H1 (cell line): ENCODE measurements at regions not wholly inside any gene's neighbourhood (a gene's known extent, or its start where the extent isn't known, plus 50 kb on each side); places are given as distances from the start of the nearest gene placed in this dataset.

Experiments
- CTCF ChIA-PET: fragments of 300-600 bp; sonication (Branson Sonifier 250); formaldehyde crosslinking; loops from one replicate; lab custom pipeline; 2021; ENCODE audit not compliant: partially characterized antibody; lab: Charles Lee
- POLR2A ChIA-PET: fragments of 300-600 bp; sonication (Branson Sonifier 250); formaldehyde crosslinking; loops from one replicate; lab custom pipeline; 2021; ENCODE audit warnings: inconsistent platforms; ENCODE audit not compliant: partially characterized antibody; lab: Charles Lee
- DNase-seq, 2 experiments: peaks; one replicate each; pipeline versions ENCODE4 v3.0.0 to v3.0.0-alpha.2; 2010 to 2022; ENCODE audit warnings: low spot score in 2 of 2, low read depth in 1 of 2, mixed read lengths in 1 of 2
- FAIRE-seq: peaks from 2 replicates; lab custom pipeline; 2011; peaks lifted over from hg19 to GRCh38; lab: Jason Lieb, UNC
- H2AFZ ChIP-seq: 2 replicates; pipeline ENCODE4 v1.8.1; 2012; ENCODE audit warnings: low read length, inconsistent platforms
- H2AK5ac ChIP-seq: 2 replicates; pipeline ENCODE4 v1.6.1; 2013; ENCODE audit warnings: low read depth, low read length
- H2BK120ac ChIP-seq: replicated peaks from 2 replicates; pipeline ENCODE3; 2013; ENCODE audit warnings: low read depth, low read length, inconsistent platforms
- H2BK12ac ChIP-seq: 2 replicates; pipeline ENCODE4 v1.6.1; 2013; ENCODE audit warnings: low read depth, low read length
- H2BK15ac ChIP-seq: 2 replicates; pipeline ENCODE4 v1.6.1; 2013; ENCODE audit warnings: low read length
- H2BK20ac ChIP-seq: 2 replicates; pipeline ENCODE4 v1.6.1; 2013; ENCODE audit warnings: low read length
- H2BK5ac ChIP-seq: 2 replicates; pipeline ENCODE4 v1.6.1; 2013; ENCODE audit warnings: low read depth, low read length
- H3K14ac ChIP-seq: 2 replicates; pipeline ENCODE4 v1.6.1; 2013; ENCODE audit warnings: inconsistent platforms; ENCODE audit not compliant: insufficient read length
- H3K18ac ChIP-seq: 2 replicates; pipeline ENCODE4 v1.6.1; 2013; ENCODE audit warnings: low read length; ENCODE audit errors: extremely low read depth
- H3K23ac ChIP-seq: 2 replicates; pipeline ENCODE4 v1.6.1; 2013; ENCODE audit warnings: inconsistent platforms; ENCODE audit not compliant: insufficient read length
- H3K23me2 ChIP-seq: 2 replicates; pipeline ENCODE4 v1.6.1; 2013; ENCODE audit warnings: low read depth, low read length
- H3K27ac ChIP-seq: 2 replicates; pipeline ENCODE4 v1.6.1; 2011; ENCODE audit warnings: low read depth, low read length, inconsistent platforms
- H3K27me3 ChIP-seq, 4 experiments: replicated peaks in 1 of 4; 1 replicate in 1 of 4; 2 replicates in 3 of 4; pipeline versions ENCODE4 v1.6.1 to v1.8.1; 2011 to 2013; ENCODE audit warnings: low read length in 3 of 4, mild to moderate bottlenecking in 3 of 4, inconsistent platforms in 2 of 4, mixed read lengths in 2 of 4, moderate library complexity in 1 of 4; ENCODE audit not compliant: control insufficient read depth in 3 of 4, insufficient read depth in 3 of 4; ENCODE audit errors: extremely low read depth in 1 of 4
- H3K36me3 ChIP-seq, 4 experiments: 2 replicates each; pipeline versions ENCODE4 v1.6.1 to v1.8.1; 2011 to 2013; ENCODE audit warnings: mild to moderate bottlenecking in 4 of 4, low read length in 3 of 4, moderate library complexity in 2 of 4, control low read depth in 1 of 4, inconsistent platforms in 1 of 4; ENCODE audit not compliant: insufficient read depth in 4 of 4, control insufficient read depth in 2 of 4
- H3K4ac ChIP-seq: replicated peaks from 2 replicates; pipeline ENCODE3; 2013; ENCODE audit warnings: low read length, low read depth, mixed read lengths, inconsistent platforms; ENCODE audit not compliant: insufficient read length
- H3K4me1 ChIP-seq, 4 experiments: replicated peaks in 1 of 4; 1 replicate in 1 of 4; 2 replicates in 3 of 4; pipeline versions ENCODE4 v1.6.1 to v1.8.1; 2011 to 2013; ENCODE audit warnings: low read length in 3 of 4, inconsistent platforms in 2 of 4, mixed read lengths in 1 of 4; ENCODE audit not compliant: insufficient read depth in 4 of 4, control insufficient read depth in 3 of 4
- H3K4me2 ChIP-seq, 2 experiments: 2 replicates each; pipeline versions ENCODE4 v1.6.1 to v1.8.1; 2011 to 2013; ENCODE audit warnings: low read depth in 2 of 2, low read length in 2 of 2, control low read depth in 1 of 2, inconsistent platforms in 1 of 2, mild to moderate bottlenecking in 1 of 2; ENCODE audit not compliant: insufficient read depth in 1 of 2
- H3K4me3 ChIP-seq, 4 experiments: fragments of 200-600, 300-600 bp in 1 of 4; sonication (generic), shearing (Covaris generic), sonication (Bioruptor Twin) in 1 of 4; 2 replicates each; pipeline versions ENCODE4 v1.5.1 to v1.8.1; 2011 to 2016; ENCODE audit warnings: low read length in 4 of 4, low read depth in 3 of 4, control low read depth in 2 of 4, inconsistent platforms in 2 of 4, mild to moderate bottlenecking in 2 of 4, mixed read lengths in 1 of 4, moderate library complexity in 1 of 4; ENCODE audit not compliant: insufficient read depth in 2 of 4; ENCODE audit errors: extremely low read depth in 1 of 4
- H3K56ac ChIP-seq: replicated peaks from 2 replicates; pipeline ENCODE3; 2013; ENCODE audit warnings: low read depth, mild to moderate bottlenecking, mixed read lengths, low read length, inconsistent platforms; ENCODE audit not compliant: insufficient read length
- H3K79me1 ChIP-seq: 2 replicates; pipeline ENCODE4 v1.6.1; 2013; ENCODE audit warnings: low read depth, low read length, control low read depth
- H3K79me2 ChIP-seq, 2 experiments: 2 replicates each; pipeline versions ENCODE4 v1.6.1 to v1.8.1; 2012 to 2013; ENCODE audit warnings: low read length in 2 of 2, mild to moderate bottlenecking in 2 of 2, inconsistent platforms in 1 of 2; ENCODE audit not compliant: insufficient read depth in 2 of 2, control insufficient read depth in 1 of 2
- H3K9ac ChIP-seq, 4 experiments: replicated peaks in 1 of 4; 1 replicate in 1 of 4; 2 replicates in 3 of 4; pipeline versions ENCODE4 v1.6.1 to v1.8.1; 2011 to 2013; ENCODE audit warnings: low read depth in 3 of 4, low read length in 3 of 4, control low read depth in 2 of 4, mild to moderate bottlenecking in 2 of 4, moderate library complexity in 2 of 4, inconsistent platforms in 1 of 4; ENCODE audit errors: extremely low read depth in 1 of 4
- H3K9me3 ChIP-seq, 2 experiments: 2 replicates each; pipeline versions ENCODE4 v1.6.1 to v1.8.1; 2012 to 2013; ENCODE audit warnings: mild to moderate bottlenecking in 2 of 2, moderate library complexity in 2 of 2, control low read depth in 1 of 2, inconsistent platforms in 1 of 2, low read depth in 1 of 2, low read length in 1 of 2, mixed read lengths in 1 of 2; ENCODE audit not compliant: insufficient read depth in 2 of 2
- H4K20me1 ChIP-seq, 2 experiments: replicated peaks in 1 of 2; 2 replicates each; pipeline versions ENCODE3 to v1.8.1; 2011 to 2013; ENCODE audit warnings: inconsistent platforms in 2 of 2, low read length in 2 of 2, mild to moderate bottlenecking in 1 of 2; ENCODE audit not compliant: insufficient read depth in 2 of 2, control insufficient read depth in 1 of 2
- H4K5ac ChIP-seq: 2 replicates; pipeline ENCODE4 v1.6.1; 2013; ENCODE audit warnings: low read length, low read depth, mixed read lengths, inconsistent platforms; ENCODE audit not compliant: insufficient read length
- H4K8ac ChIP-seq: 2 replicates; pipeline ENCODE4 v1.8.0; 2013; ENCODE audit warnings: mild to moderate bottlenecking, moderate library complexity, low read length, inconsistent platforms; ENCODE audit not compliant: insufficient read depth; ENCODE audit errors: extremely low read depth
- H4K91ac ChIP-seq: replicated peaks from 2 replicates; pipeline ENCODE3; 2013; ENCODE audit warnings: low read length, mixed read lengths, inconsistent platforms; ENCODE audit not compliant: insufficient read length
- BCL11A ChIP-seq, 2 experiments: IDR thresholded peaks; one replicate each; pipeline ENCODE4 v1.6.1; 2011; ENCODE audit warnings: low read depth in 2 of 2, low read length in 2 of 2, mild to moderate bottlenecking in 2 of 2
- CHD2 ChIP-seq: IDR thresholded peaks from 2 replicates; pipeline ENCODE4 v1.6.1; 2012; ENCODE audit warnings: low read length, improper control_type of control experiment
- CREB1 ChIP-seq: IDR thresholded peaks from 2 replicates; pipeline ENCODE4 v1.6.1; 2012; ENCODE audit warnings: inconsistent platforms
- EP300 ChIP-seq, 2 experiments: IDR thresholded peaks; 1 replicate in 1 of 2; 2 replicates in 1 of 2; pipeline ENCODE4 v1.6.1; 2011 to 2012; ENCODE audit warnings: low read depth in 2 of 2, low read length in 2 of 2, mild to moderate bottlenecking in 2 of 2, borderline replicate concordance in 1 of 2, inconsistent platforms in 1 of 2, moderate library complexity in 1 of 2
- KDM5A ChIP-seq: fragments of 200-600 bp; IDR thresholded peaks from 2 replicates; pipeline ENCODE4 v1.7.1; 2012; ENCODE audit warnings: mild to moderate bottlenecking, low read length, inconsistent platforms, mixed read lengths
- PHF8 ChIP-seq: fragments of 200-600 bp; sonication (generic); conservative IDR thresholded peaks from 2 replicates; pipeline ENCODE4 v1.7.1; 2012; ENCODE audit warnings: low read depth, mild to moderate bottlenecking, inconsistent platforms, low read length, moderate library complexity
- WGBS, 2 experiments: shearing (Covaris generic) in 1 of 2; methylation state at CpG; one replicate each; pipeline versions ENCODE4 v1.1.6 to v1.1.7; 2013 to 2015; ENCODE audit warnings: low lambda C conversion rate in 2 of 2, mixed read lengths in 2 of 2, inconsistent platforms in 1 of 2, low coverage in 1 of 2, missing lambda C conversion rate in 1 of 2; ENCODE audit not compliant: insufficient replicate concordance in 2 of 2, insufficient coverage in 1 of 2, insufficient read length in 1 of 2; ENCODE audit errors: extremely low coverage in 1 of 2, missing lambda C conversion rate in 1 of 2; 5-methylcytosine and 5-hydroxymethylcytosine counted together
- TF ChIP-seq, protein P1 (sequence below): IDR thresholded peaks from 2 replicates; pipeline ENCODE4 v1.6.1; 2012; ENCODE audit warnings: inconsistent platforms
- TF ChIP-seq, protein P2 (sequence below): IDR thresholded peaks from 2 replicates; pipeline ENCODE4 v1.6.1; 2012; ENCODE audit warnings: inconsistent platforms
- TF ChIP-seq, protein P3 (sequence below): IDR thresholded peaks from 2 replicates; pipeline ENCODE4 v1.6.1; 2012; ENCODE audit warnings: low read length, inconsistent platforms
- TF ChIP-seq, protein P4 (sequence below): IDR thresholded peaks from 2 replicates; pipeline ENCODE4 v1.6.1; 2011; ENCODE audit warnings: low read depth, mild to moderate bottlenecking, low read length; ENCODE audit not compliant: insufficient read depth

DNA sequence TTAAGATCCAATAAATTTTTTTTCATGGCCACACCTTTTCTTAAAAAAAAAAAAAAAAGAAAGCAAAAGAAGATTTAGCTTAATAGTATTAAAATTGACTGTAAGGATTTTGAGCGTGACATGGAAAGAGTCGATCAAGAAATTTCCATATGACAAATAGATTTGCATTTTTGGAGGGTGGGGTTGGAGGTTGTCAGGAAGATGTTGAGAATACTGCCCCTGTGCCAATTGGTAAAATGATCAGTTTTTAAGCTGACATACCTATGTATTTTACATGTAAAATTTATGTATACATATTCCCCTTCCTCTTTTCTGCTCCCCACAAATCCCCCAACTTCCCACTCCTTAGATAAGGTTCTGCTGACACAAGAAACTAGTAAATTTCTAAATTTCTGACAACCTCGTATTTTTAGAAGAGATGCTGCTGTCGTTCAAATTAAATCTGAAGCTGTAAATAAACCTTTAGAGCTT is 520.9 kb downstream of the CD83 start:
- no peak overlapping the region for H3K18ac ChIP-seq
- CTCF ChIA-PET = interaction anchor here (0.6 to 1.8 kb wide), 5 partner anchors 9 to 1128 kb away, joined by 3 to 6 read pairs (median 3); no protein-coding TSS in a partner anchor
- POLR2A ChIA-PET = interaction anchor here (0.6 kb wide), 1 partner anchor 17 kb away, joined by 3 read pairs; no protein-coding TSS in a partner anchor
- no peak overlapping the region for H2BK12ac ChIP-seq
- no peak overlapping the region for H4K91ac ChIP-seq
- H4K5ac ChIP-seq = no peak overlapping the region
- peaks cover 16 to 28% (median 25%) of the 10 kb centered on the region in 4 experiments for H3K4me1 ChIP-seq
- no peak overlapping the region for H4K8ac ChIP-seq
- peak overlapping the region; percentile 25 to 66; a peak in 1 of 4 replicates for H3K4me2 ChIP-seq
- no peaks in the 10 kb centered on the region; the same call in 1 of the 2 replicates for H3K79me1 ChIP-seq
- no peak overlapping the region for H2BK15ac ChIP-seq
- no peak overlapping the region for H2BK120ac ChIP-seq
- H3K4me3 ChIP-seq = no peak overlapping the region; a peak in 1 of 8 replicates
- H2BK20ac ChIP-seq = no peak overlapping the region
- no peak overlapping the region for H3K4ac ChIP-seq
- no peak overlapping the region for H2AK5ac ChIP-seq
- no peak for DNase-seq
- peak overlapping the region; percentile 3; the same call in 1 of the 2 replicates for H2BK5ac ChIP-seq
- WGBS, 2 experiments = 65% methylated on average over 4 of the region's 4 CpGs; no CpG with 5 or more reads in 1 of the 2 experiments
- H3K23ac ChIP-seq = no peak overlapping the region
- no peak for FAIRE-seq
- no peak overlapping the region for H3K56ac ChIP-seq
- no peak overlapping the region for H2AFZ ChIP-seq
- H3K36me3 ChIP-seq = no peaks in the 10 kb centered on the region
- H3K14ac ChIP-seq = no peak overlapping the region
- H3K23me2 ChIP-seq = peaks cover 2% of the 10 kb centered on the region; the same call in 1 of the 2 replicates
- no peaks in the 10 kb centered on the region for H3K79me2 ChIP-seq
- H3K9me3 ChIP-seq = no peaks in the 10 kb centered on the region
- H3K27ac ChIP-seq = no peak overlapping the region
- H3K9ac ChIP-seq = no peak overlapping the region
- H3K27me3 ChIP-seq = peaks cover 0 to 2% (median 0%) of the 10 kb centered on the region in 4 experiments; a peak in 1 of 7 replicates
- H4K20me1 ChIP-seq = no peaks in the 10 kb centered on the region
- TF ChIP-seq, protein P1, sequence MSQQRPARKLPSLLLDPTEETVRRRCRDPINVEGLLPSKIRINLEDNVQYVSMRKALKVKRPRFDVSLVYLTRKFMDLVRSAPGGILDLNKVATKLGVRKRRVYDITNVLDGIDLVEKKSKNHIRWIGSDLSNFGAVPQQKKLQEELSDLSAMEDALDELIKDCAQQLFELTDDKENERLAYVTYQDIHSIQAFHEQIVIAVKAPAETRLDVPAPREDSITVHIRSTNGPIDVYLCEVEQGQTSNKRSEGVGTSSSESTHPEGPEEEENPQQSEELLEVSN = no peak
- TF ChIP-seq BCL11A (IDR thresholded peaks at IDR 0.05; ENCODE audit: low read depth in 2 of 2, low read length in 2 of 2) (no peak), CHD2 (no peak), CREB1 (no peak), PHF8 (no peak), EP300 (IDR thresholded peaks at IDR 0.05; ENCODE audit: borderline replicate concordance in 1 of 2, low read depth in 2 of 2, low read length in 2 of 2) (no peak), KDM5A (no peak)
- TF ChIP-seq, protein P2, sequence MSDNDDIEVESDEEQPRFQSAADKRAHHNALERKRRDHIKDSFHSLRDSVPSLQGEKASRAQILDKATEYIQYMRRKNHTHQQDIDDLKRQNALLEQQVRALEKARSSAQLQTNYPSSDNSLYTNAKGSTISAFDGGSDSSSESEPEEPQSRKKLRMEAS = no peak
- TF ChIP-seq, protein P3, sequence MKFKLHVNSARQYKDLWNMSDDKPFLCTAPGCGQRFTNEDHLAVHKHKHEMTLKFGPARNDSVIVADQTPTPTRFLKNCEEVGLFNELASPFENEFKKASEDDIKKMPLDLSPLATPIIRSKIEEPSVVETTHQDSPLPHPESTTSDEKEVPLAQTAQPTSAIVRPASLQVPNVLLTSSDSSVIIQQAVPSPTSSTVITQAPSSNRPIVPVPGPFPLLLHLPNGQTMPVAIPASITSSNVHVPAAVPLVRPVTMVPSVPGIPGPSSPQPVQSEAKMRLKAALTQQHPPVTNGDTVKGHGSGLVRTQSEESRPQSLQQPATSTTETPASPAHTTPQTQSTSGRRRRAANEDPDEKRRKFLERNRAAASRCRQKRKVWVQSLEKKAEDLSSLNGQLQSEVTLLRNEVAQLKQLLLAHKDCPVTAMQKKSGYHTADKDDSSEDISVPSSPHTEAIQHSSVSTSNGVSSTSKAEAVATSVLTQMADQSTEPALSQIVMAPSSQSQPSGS = no peak
- TF ChIP-seq, protein P4, sequence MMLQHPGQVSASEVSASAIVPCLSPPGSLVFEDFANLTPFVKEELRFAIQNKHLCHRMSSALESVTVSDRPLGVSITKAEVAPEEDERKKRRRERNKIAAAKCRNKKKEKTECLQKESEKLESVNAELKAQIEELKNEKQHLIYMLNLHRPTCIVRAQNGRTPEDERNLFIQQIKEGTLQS = no peak
